Naive thymus-derived CD4-positive, alpha-beta T cell (primary cell): ENCODE measurements at regions not wholly inside any gene's neighbourhood (a gene's known extent, or its start where the extent isn't known, plus 50 kb on each side); places are given as distances from the start of the nearest gene placed in this dataset.

ENCODE experiments used
- ATAC-seq: fragments of 150-1000 bp; cut with Tn5 transposase; 2 replicates; pipeline ENCODE4 v1.10.0; 2021; ENCODE audit warnings: mild to moderate bottlenecking, moderate library complexity
- CTCF ChIA-PET: fragments of 350-600 bp; sonication (Branson Sonifier 250); formaldehyde crosslinking; loops from one replicate; lab custom pipeline; 2021; ENCODE audit warnings: antibody characterized with exemption; lab: Charles Lee
- POLR2A ChIA-PET: fragments of 350-600 bp; sonication (Branson Sonifier 250); formaldehyde crosslinking; loops from one replicate; lab custom pipeline; 2021; ENCODE audit warnings: antibody characterized with exemption, inconsistent platforms; lab: Charles Lee
- DNase-seq, 9 donors: peaks; one replicate each; pipeline versions ENCODE4 v3.0.0 to v3.0.0-alpha.2; 2020 to 2022; ENCODE audit warnings: mixed read lengths in 1 of 9
- H3K27ac ChIP-seq: one replicate; pipeline ENCODE4 v1.7.0; 2013; ENCODE audit warnings: mild to moderate bottlenecking, low read depth, low read length, moderate library complexity
- H3K27me3 ChIP-seq, 2 donors: one replicate each; pipeline ENCODE4 v1.7.0; 2013; ENCODE audit warnings: low read length in 2 of 2, mild to moderate bottlenecking in 2 of 2, moderate library complexity in 2 of 2; ENCODE audit not compliant: control insufficient read depth in 2 of 2, insufficient read depth in 2 of 2
- H3K36me3 ChIP-seq, 3 experiments: 1 replicate in 2 of 3; 2 replicates in 1 of 3; pipeline ENCODE4 v1.7.0; 2013; ENCODE audit warnings: low read length in 3 of 3, mild to moderate bottlenecking in 3 of 3, moderate library complexity in 1 of 3; ENCODE audit not compliant: insufficient read depth in 3 of 3, control insufficient read depth in 2 of 3
- H3K4me1 ChIP-seq, 2 donors: one replicate each; pipeline ENCODE4 v1.7.0; 2013; ENCODE audit warnings: low read length in 2 of 2, mild to moderate bottlenecking in 2 of 2, moderate library complexity in 1 of 2; ENCODE audit not compliant: control insufficient read depth in 2 of 2, insufficient read depth in 2 of 2
- H3K4me3 ChIP-seq: 2 replicates; pipeline ENCODE4 v1.7.0; 2013; ENCODE audit warnings: mild to moderate bottlenecking, low read length
- H3K9me3 ChIP-seq, 3 experiments: 1 replicate in 2 of 3; 2 replicates in 1 of 3; pipeline ENCODE4 v1.7.0; 2013; ENCODE audit warnings: low read length in 3 of 3; ENCODE audit not compliant: control insufficient read depth in 2 of 3
- H3K27ac Mint-ChIP-seq, 9 donors: one replicate each; pipeline ENCODE4 v1.8.0; 2020 to 2022; ENCODE audit warnings: mixed read lengths in 9 of 9, mild to moderate bottlenecking in 8 of 9, moderate library complexity in 5 of 9, inconsistent platforms in 2 of 9
- H3K27me3 Mint-ChIP-seq, 5 donors: one replicate each; pipeline ENCODE4 v1.8.0; 2021 to 2022; ENCODE audit warnings: mixed read lengths in 5 of 5, mild to moderate bottlenecking in 1 of 5
- H3K36me3 Mint-ChIP-seq, 5 donors: one replicate each; pipeline ENCODE4 v1.8.0; 2020 to 2022; ENCODE audit warnings: mixed read lengths in 5 of 5, mild to moderate bottlenecking in 3 of 5, inconsistent platforms in 1 of 5
- H3K4me1 Mint-ChIP-seq, 7 donors: one replicate each; pipeline ENCODE4 v1.8.0; 2020 to 2022; ENCODE audit warnings: mixed read lengths in 7 of 7, mild to moderate bottlenecking in 3 of 7, inconsistent platforms in 1 of 7
- H3K4me3 Mint-ChIP-seq, 10 donors: one replicate each; pipeline ENCODE4 v1.8.0; 2020 to 2022; ENCODE audit warnings: mild to moderate bottlenecking in 10 of 10, mixed read lengths in 10 of 10, moderate library complexity in 6 of 10, inconsistent platforms in 2 of 10
- H3K9me3 Mint-ChIP-seq, 11 donors: one replicate each; pipeline ENCODE4 v1.8.0; 2020 to 2022; ENCODE audit warnings: mixed read lengths in 11 of 11, mild to moderate bottlenecking in 4 of 11, inconsistent platforms in 1 of 11, moderate library complexity in 1 of 11
- intact Hi-C, 2 donors: fragments of 100-400 bp; cut with micrococcal nuclease; formaldehyde crosslinking; loops; one replicate each; pipeline ENCODE4 v1.15.1; 2023

DNA sequence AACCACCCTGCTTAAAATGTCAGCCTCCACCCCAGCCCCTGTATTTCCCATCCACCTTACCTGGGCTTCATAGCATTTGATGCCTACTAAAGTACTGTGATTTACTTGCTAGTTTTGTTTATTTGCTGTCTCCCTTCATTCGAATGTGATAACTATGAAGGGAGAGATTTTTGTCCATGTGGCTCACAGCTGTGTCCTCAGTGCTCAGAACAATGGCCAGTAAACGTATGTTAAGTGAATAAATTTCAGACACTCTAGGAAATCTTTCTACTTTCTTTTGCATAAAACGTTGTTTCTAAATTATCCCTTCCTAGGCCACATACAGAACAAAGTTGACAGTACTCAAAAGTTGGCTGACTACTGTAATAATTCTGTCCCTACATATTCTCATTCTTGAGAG is 114.7 kb upstream of the OTUD4 start:
- H3K27ac ChIP-seq = no peak overlapping the region
- no peak overlapping the region for H3K4me3 ChIP-seq
- no peak for ATAC-seq
- H3K27me3 ChIP-seq = no peaks in the 10 kb centered on the region
- Mint-ChIP-seq H3K27me3 (peaks cover 0 to 45% (median 20%) of the 10 kb centered on the region in 5 donors), H3K4me3 (no peak overlapping the region), H3K36me3 (peaks cover 0 to 4% (median 0%) of the 10 kb centered on the region in 5 donors), H3K9me3 (no peaks in the 10 kb centered on the region), H3K4me1 (peaks cover 0 to 18% (median 13%) of the 10 kb centered on the region in 7 donors), H3K27ac (no peak overlapping the region)
- H3K36me3 ChIP-seq = no peaks in the 10 kb centered on the region
- intact Hi-C loops = no loop called here
- H3K9me3 ChIP-seq = no peaks in the 10 kb centered on the region
- ChIA-PET POLR2A (no interaction called here), CTCF (no interaction called here)
- peaks cover 0 to 7% of the 10 kb centered on the region in 2 donors for H3K4me1 ChIP-seq
- no peak for DNase-seq

DNA sequence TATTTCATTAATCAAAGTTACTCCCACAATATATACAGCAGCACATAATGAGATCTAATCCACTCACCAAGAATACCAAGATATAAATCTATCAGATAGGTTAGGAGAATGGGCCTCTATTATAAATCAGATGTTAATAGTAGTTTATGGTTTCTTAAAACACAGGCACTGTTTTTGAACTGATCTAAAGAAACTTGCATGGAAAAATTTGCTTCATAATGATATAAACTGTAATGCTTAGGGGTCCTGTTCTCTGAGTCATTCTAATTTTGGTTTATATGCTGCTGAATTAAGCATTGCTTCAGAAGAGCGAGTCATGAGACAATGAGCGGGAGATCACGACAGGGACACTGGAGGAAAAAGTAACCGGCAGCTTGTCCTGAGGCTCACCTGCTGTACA is 113.3 kb upstream of the OTUD4 start:
- Mint-ChIP-seq H3K4me1 (peaks cover 0 to 3% (median 0%) of the 10 kb centered on the region in 7 donors), H3K27me3 (peaks cover 0 to 45% (median 20%) of the 10 kb centered on the region in 5 donors), H3K9me3 (no peaks in the 10 kb centered on the region), H3K27ac (no peak overlapping the region), H3K4me3 (no peak overlapping the region), H3K36me3 (peaks cover 0 to 4% (median 0%) of the 10 kb centered on the region in 5 donors)
- Histone ChIP-seq H3K27me3 (no peaks in the 10 kb centered on the region), H3K36me3 (no peaks in the 10 kb centered on the region), H3K4me3 (no peak overlapping the region), H3K4me1 (no peaks in the 10 kb centered on the region), H3K27ac (no peak overlapping the region), H3K9me3 (no peaks in the 10 kb centered on the region)
- POLR2A ChIA-PET = no interaction called here
- no peak for DNase-seq
- intact Hi-C loops = no loop called here
- no peak for ATAC-seq
- CTCF ChIA-PET = no interaction called here

DNA sequence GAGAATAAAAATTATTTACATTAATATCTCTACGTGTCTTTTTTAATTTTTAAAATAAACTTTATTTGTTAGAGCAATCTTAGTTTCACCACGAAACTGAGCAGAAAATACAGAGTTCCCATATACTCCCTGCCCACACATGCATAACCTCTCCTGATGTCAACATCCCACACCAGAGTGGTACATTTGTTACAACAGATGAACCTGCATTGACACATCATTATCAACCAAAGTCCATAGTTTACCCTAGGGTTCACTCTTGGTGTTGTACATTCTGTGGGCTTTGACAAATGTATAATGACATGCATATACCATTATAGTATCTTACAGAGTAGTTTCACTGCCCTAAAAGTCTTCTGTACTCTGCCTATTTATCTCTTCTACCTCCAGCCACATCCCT is 110.6 kb upstream of the OTUD4 start:
- H3K36me3 Mint-ChIP-seq = peaks cover 0 to 3% (median 0%) of the 10 kb centered on the region in 5 donors
- intact Hi-C loops = no loop called here
- no peaks in the 10 kb centered on the region for H3K4me1 Mint-ChIP-seq
- peaks cover 7 to 28% (median 19%) of the 10 kb centered on the region in 5 donors for H3K27me3 Mint-ChIP-seq
- H3K9me3 Mint-ChIP-seq = no peaks in the 10 kb centered on the region
- H3K27ac Mint-ChIP-seq = no peak overlapping the region
- H3K4me3 ChIP-seq = no peak overlapping the region
- H3K4me1 ChIP-seq = no peaks in the 10 kb centered on the region
- ChIA-PET POLR2A (no interaction called here), CTCF (no interaction called here)
- H3K27ac ChIP-seq = no peak overlapping the region
- no peaks in the 10 kb centered on the region for H3K9me3 ChIP-seq
- H3K27me3 ChIP-seq = no peaks in the 10 kb centered on the region
- DNase-seq (no peak), ATAC-seq (no peak)
- no peak overlapping the region for H3K4me3 Mint-ChIP-seq
- no peaks in the 10 kb centered on the region for H3K36me3 ChIP-seq

DNA sequence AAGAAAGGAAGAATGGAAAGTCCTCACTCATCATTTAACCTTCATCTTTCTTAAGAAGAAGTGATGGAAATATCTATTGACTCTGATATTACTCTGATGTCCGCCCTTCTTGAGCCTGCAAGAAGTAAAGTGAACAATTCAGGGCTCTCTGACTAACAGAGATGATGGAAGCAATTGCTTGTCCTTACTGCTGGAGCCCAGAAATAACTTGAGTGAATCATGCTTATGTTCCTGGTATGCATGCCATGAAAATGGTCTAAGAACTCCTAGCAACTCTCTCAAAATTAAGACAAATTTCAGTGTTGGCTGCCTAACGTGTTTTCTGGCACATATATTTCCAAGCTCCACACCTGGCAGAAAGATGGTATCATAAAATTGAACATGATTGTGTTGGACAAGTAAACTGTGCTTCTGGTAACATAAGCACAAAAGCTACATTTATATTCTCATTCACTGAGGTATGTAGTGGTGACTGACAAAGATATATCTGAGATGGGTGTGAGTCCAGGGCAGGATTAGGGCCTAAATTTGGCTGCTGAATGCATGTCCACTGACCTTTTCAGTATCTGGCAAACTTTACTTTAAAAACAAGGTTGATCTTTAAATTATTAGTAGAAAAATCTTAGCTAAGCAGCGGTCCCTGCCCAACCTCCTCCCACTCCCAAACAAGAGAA is 109.2 kb upstream of the OTUD4 start:
- Histone ChIP-seq H3K4me3 (no peak overlapping the region), H3K27ac (no peak overlapping the region), H3K27me3 (no peaks in the 10 kb centered on the region), H3K36me3 (no peaks in the 10 kb centered on the region), H3K9me3 (no peaks in the 10 kb centered on the region), H3K4me1 (no peaks in the 10 kb centered on the region)
- no peaks in the 10 kb centered on the region for H3K4me1 Mint-ChIP-seq
- ChIA-PET POLR2A (no interaction called here), CTCF (no interaction called here)
- H3K9me3 Mint-ChIP-seq = no peaks in the 10 kb centered on the region
- peaks cover 8 to 14% (median 12%) of the 10 kb centered on the region in 5 donors for H3K27me3 Mint-ChIP-seq
- ATAC-seq (no peak), DNase-seq (no peak)
- no peak overlapping the region for H3K27ac Mint-ChIP-seq
- intact Hi-C loops = no loop called here
- no peak overlapping the region for H3K4me3 Mint-ChIP-seq
- no peaks in the 10 kb centered on the region for H3K36me3 Mint-ChIP-seq

GRCh38 chr4:145287351-145287750 is 107.0 kb upstream of the OTUD4 start:
- ChIA-PET CTCF (no interaction called here), POLR2A (no interaction called here)
- DNase-seq = no peak
- Histone ChIP-seq H3K36me3 (no peaks in the 10 kb centered on the region), H3K9me3 (no peaks in the 10 kb centered on the region), H3K27ac (no peak overlapping the region), H3K27me3 (no peaks in the 10 kb centered on the region), H3K4me1 (no peaks in the 10 kb centered on the region), H3K4me3 (no peak overlapping the region)
- H3K27ac Mint-ChIP-seq = no peak overlapping the region
- intact Hi-C loops = no loop called here
- H3K4me1 Mint-ChIP-seq = no peaks in the 10 kb centered on the region
- H3K4me3 Mint-ChIP-seq = no peak overlapping the region
- H3K27me3 Mint-ChIP-seq = peaks cover 7 to 10% (median 9%) of the 10 kb centered on the region in 5 donors
- H3K9me3 Mint-ChIP-seq = no peaks in the 10 kb centered on the region
- H3K36me3 Mint-ChIP-seq = no peaks in the 10 kb centered on the region
- no peak for ATAC-seq

DNA sequence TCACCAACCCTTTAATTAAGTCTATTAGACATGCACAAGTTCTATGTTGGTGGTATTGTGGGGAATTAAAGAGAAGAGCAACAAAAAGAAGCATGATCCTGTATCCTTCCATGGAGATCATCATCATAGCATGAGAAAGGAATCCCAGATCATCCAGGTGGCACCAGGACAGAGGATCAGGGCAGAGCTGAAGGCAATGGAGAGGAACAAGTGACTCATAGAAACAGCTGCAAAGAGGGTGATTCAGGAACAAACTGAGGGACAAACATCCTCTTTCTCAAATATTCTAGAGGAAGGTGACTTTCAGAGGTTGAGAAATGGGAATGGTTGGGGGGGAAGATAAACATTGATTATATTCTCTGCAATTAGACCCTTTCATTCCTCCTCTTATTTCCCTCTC is 105.5 kb upstream of the OTUD4 start:
- Mint-ChIP-seq H3K36me3 (no peaks in the 10 kb centered on the region), H3K4me1 (no peaks in the 10 kb centered on the region), H3K4me3 (no peak overlapping the region), H3K9me3 (no peaks in the 10 kb centered on the region), H3K27ac (no peak overlapping the region), H3K27me3 (peaks cover 0 to 13% (median 4%) of the 10 kb centered on the region in 5 donors)
- DNase-seq (no peak), ATAC-seq (no peak)
- intact Hi-C loops = no loop called here
- no peak overlapping the region for H3K27ac ChIP-seq
- no peaks in the 10 kb centered on the region for H3K27me3 ChIP-seq
- H3K4me1 ChIP-seq = no peaks in the 10 kb centered on the region
- no peaks in the 10 kb centered on the region for H3K36me3 ChIP-seq
- CTCF ChIA-PET = no interaction called here
- H3K9me3 ChIP-seq = no peaks in the 10 kb centered on the region
- POLR2A ChIA-PET = no interaction called here
- no peak overlapping the region for H3K4me3 ChIP-seq

DNA sequence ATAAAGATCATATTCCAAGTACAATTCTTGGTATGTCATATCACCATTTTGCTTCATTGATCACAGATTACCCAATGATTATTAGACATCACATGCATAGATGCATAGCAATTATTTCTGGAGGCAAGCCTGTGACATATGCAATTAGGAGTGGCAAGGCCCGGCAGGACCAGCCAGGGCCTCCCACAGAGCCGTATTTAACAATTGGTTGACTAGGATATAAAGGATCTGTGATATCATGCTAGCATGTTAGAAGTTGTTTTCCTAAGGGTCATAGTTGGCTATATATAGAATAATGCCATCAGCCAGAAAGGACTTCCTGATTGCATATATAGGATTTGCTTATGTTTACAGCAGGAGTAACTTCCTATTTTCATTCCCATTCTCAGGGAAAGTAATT is 103.5 kb upstream of the OTUD4 start:
- POLR2A ChIA-PET = no interaction called here
- Histone ChIP-seq H3K4me3 (no peak overlapping the region), H3K36me3 (no peaks in the 10 kb centered on the region), H3K27me3 (no peaks in the 10 kb centered on the region), H3K27ac (no peak overlapping the region), H3K4me1 (no peaks in the 10 kb centered on the region), H3K9me3 (no peaks in the 10 kb centered on the region)
- H3K36me3 Mint-ChIP-seq = no peaks in the 10 kb centered on the region
- intact Hi-C loops = no loop called here
- no peaks in the 10 kb centered on the region for H3K4me1 Mint-ChIP-seq
- DNase-seq = no peak
- H3K9me3 Mint-ChIP-seq = no peaks in the 10 kb centered on the region
- H3K27me3 Mint-ChIP-seq = peaks cover 0 to 17% (median 4%) of the 10 kb centered on the region in 5 donors
- no peak overlapping the region for H3K27ac Mint-ChIP-seq
- CTCF ChIA-PET = no interaction called here
- no peak for ATAC-seq
- no peak overlapping the region for H3K4me3 Mint-ChIP-seq
